SU-DHL-6 (cell line): ENCODE measurements at regions not wholly inside any gene's neighbourhood (a gene's known extent, or its start where the extent isn't known, plus 50 kb on each side); places are given as distances from the start of the nearest gene placed in this dataset.
"Not testable (repeated sequence)": the region's sequence is repeated elsewhere in the genome, so short reads cannot be mapped to it uniquely, and the experiment has no call there.

Experiments
- H2AFZ ChIP-seq: fragments of 200-600 bp; sonication (generic); 2 replicates; pipeline ENCODE4 v1.6.1; 2014; ENCODE audit warnings: low read depth, mild to moderate bottlenecking, moderate library complexity, mixed read lengths, antibody characterized with exemption, low read length; ENCODE audit not compliant: severe bottlenecking
- H3F3A ChIP-seq: fragments of 200-600 bp; shearing (Covaris generic); 2 replicates; pipeline ENCODE4 v1.6.0; 2016; ENCODE audit warnings: antibody characterized with exemption, mild to moderate bottlenecking; ENCODE audit not compliant: insufficient read depth
- H3K27ac ChIP-seq: fragments of 200-600 bp; sonication (generic); 2 replicates; pipeline ENCODE4 v1.5.1; 2016; ENCODE audit warnings: low read depth, mild to moderate bottlenecking, low read length, moderate library complexity, mixed read lengths
- H3K27me3 ChIP-seq: fragments of 200-600 bp; sonication (generic), shearing (Covaris generic); 2 replicates; pipeline ENCODE4 v1.6.0; 2014; ENCODE audit warnings: mild to moderate bottlenecking, low read length
- H3K36me3 ChIP-seq: fragments of 200-600 bp; sonication (generic); 2 replicates; pipeline ENCODE4 v1.6.1; 2014; ENCODE audit warnings: mild to moderate bottlenecking, low read length, mixed read lengths
- H3K4me2 ChIP-seq: fragments of 300-600, 200-600 bp; shearing (Covaris generic), sonication (generic); 2 replicates; pipeline ENCODE4 v1.6.0; 2014; ENCODE audit warnings: low read length, low read depth, mild to moderate bottlenecking; ENCODE audit not compliant: poor library complexity, severe bottlenecking
- H3K4me3 ChIP-seq: fragments of 200-600 bp; sonication (generic); 2 replicates; pipeline ENCODE4 v1.5.1; 2014; ENCODE audit warnings: antibody characterized with exemption, low read length, mild to moderate bottlenecking, mixed read lengths; ENCODE audit not compliant: insufficient read depth, poor library complexity, severe bottlenecking
- H3K79me2 ChIP-seq: fragments of 200-600 bp; sonication (generic); 2 replicates; pipeline ENCODE4 v1.6.1; 2014; ENCODE audit warnings: mild to moderate bottlenecking, low read length, moderate library complexity; ENCODE audit not compliant: insufficient read depth
- H3K9ac ChIP-seq: fragments of 200-600 bp; sonication (generic); 2 replicates; pipeline ENCODE4 v1.7.0; 2014; ENCODE audit warnings: mild to moderate bottlenecking, low read length
- H3K9me2 ChIP-seq: fragments of 200-600 bp; sonication (generic); replicated peaks from 2 replicates; pipeline ENCODE4 v1.6.1; 2014; ENCODE audit warnings: low read length; ENCODE audit not compliant: insufficient read depth
- H3K9me3 ChIP-seq: fragments of 200-600 bp; sonication (generic); 2 replicates; pipeline ENCODE4 v1.6.1; 2014; ENCODE audit warnings: low read length, mixed read lengths; ENCODE audit not compliant: insufficient read depth
- H4K20me1 ChIP-seq: fragments of 200-600 bp; sonication (generic); 2 replicates; pipeline ENCODE4 v1.6.1; 2014; ENCODE audit warnings: low read depth, mild to moderate bottlenecking, antibody characterized with exemption, low read length, moderate library complexity, mixed read lengths
- EZH2phosphoT487 ChIP-seq: fragments of 200-600 bp; sonication (generic), shearing (Covaris generic); conservative IDR thresholded peaks from 2 replicates; pipeline ENCODE4 v1.6.1; 2018; ENCODE audit warnings: mild to moderate bottlenecking, antibody characterized with exemption, low read length, moderate library complexity, mixed read lengths
- TF ChIP-seq, protein P1 (sequence below): fragments of 200-600 bp; sonication (generic); IDR thresholded peaks from one replicate; pipeline ENCODE4 v1.5.1; 2017; ENCODE audit warnings: antibody characterized with exemption, mild to moderate bottlenecking, low read length, moderate library complexity; ENCODE audit not compliant: insufficient read depth, poor library complexity, severe bottlenecking

DNA sequence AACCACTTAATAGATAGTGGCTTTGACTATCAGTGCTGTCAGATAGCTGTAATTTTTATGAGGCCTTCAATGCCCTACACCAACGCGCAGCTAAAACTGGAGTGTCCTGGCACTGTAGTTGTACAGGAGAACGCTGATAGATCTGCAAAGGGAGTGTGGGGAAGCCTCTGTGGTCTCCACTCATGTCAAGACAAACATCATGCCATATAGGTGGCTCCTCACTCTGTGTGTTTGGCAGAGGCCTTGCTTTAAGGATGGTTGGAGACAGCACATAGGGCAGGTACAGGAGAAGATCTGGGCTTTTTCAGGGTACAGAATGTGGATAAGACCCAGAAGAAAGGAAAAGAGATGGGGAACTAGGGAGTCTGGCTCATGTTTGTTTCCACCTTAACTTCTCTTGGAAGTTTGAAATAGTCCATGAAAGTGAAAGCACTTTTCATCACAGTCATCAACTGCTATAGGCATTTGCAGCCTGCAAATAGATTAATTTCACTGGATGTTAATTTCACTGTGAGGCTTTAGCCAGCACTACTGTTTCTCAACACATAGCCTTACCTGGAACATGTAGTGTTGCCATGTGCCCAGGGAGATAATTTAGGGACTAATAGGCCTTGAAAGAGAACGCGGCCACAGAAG, 425.8 kb upstream of the TBL1XR1 start:
- Histone ChIP-seq H3K79me2 (no peaks in the 10 kb centered on the region), H4K20me1 (no peaks in the 10 kb centered on the region), H3K36me3 (no peaks in the 10 kb centered on the region), H3K4me3 (no peak overlapping the region), H3K9ac (no peak overlapping the region), H3K27me3 (no peaks in the 10 kb centered on the region), H3K4me2 (no peak overlapping the region), H3K27ac (no peak overlapping the region), H2AFZ (no peak overlapping the region), H3K9me2 (no peaks in the 10 kb centered on the region), H3F3A (no peaks in the 10 kb centered on the region), H3K9me3 (no peaks in the 10 kb centered on the region)
- TF ChIP-seq, protein P1, sequence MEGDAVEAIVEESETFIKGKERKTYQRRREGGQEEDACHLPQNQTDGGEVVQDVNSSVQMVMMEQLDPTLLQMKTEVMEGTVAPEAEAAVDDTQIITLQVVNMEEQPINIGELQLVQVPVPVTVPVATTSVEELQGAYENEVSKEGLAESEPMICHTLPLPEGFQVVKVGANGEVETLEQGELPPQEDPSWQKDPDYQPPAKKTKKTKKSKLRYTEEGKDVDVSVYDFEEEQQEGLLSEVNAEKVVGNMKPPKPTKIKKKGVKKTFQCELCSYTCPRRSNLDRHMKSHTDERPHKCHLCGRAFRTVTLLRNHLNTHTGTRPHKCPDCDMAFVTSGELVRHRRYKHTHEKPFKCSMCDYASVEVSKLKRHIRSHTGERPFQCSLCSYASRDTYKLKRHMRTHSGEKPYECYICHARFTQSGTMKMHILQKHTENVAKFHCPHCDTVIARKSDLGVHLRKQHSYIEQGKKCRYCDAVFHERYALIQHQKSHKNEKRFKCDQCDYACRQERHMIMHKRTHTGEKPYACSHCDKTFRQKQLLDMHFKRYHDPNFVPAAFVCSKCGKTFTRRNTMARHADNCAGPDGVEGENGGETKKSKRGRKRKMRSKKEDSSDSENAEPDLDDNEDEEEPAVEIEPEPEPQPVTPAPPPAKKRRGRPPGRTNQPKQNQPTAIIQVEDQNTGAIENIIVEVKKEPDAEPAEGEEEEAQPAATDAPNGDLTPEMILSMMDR, result no peak
- no peak for TF ChIP-seq EZH2phosphoT487

DNA sequence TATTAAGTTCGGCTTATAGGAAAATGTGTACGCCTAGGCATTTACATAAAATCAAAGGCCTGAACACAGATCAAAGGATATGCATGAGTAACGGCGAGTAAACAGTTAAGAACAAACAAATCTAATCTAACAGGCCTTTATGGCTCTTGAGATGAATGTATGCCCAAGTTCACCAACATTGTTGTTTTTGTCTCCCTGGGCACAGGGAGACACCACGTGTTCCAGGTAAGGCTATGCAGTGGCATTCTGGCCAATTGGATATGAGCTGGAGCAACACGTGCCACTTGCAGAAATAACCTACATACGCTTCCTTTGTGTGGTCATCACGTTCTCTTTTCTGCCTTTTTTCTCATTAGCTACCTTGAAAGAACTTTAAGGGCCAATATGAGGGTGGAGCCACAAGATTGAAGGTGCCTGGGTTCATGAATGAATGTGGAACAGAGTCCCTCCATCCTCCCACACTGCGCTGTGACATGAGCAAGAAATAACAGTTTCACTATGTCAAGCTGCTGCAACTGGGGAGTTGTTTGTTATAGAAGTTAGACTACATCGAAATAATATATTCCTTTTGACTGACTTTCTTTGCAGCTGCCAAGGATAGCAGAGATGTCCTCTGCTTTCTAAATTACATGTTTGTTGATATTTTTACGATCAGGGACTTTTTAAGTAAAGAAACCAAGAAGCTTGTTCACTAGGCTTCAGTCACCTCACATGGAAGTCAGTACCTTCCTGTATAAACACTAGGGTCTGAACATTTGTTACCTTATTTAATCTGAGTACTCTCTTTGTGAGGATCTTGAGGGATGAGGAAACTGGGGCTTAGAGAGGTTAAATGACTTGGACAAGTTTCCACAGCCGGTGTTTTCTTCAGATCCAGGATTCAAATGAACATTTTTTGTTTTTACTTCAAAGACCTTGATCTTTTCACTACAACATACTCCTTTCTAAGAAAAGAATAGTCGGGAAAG, 427.5 kb upstream of the TBL1XR1 start:
- no peaks in the 10 kb centered on the region for H3K36me3 ChIP-seq
- H3K9me2 ChIP-seq, result no peaks in the 10 kb centered on the region
- H3K9ac ChIP-seq, result no peak overlapping the region
- no peaks in the 10 kb centered on the region for H3K9me3 ChIP-seq
- no peaks in the 10 kb centered on the region for H3K27me3 ChIP-seq
- no peaks in the 10 kb centered on the region for H3K79me2 ChIP-seq
- H3K4me3 ChIP-seq, result no peak overlapping the region
- TF ChIP-seq EZH2phosphoT487, result no peak
- TF ChIP-seq, protein P1, result no peak
- no peaks in the 10 kb centered on the region for H4K20me1 ChIP-seq
- H3F3A ChIP-seq, result no peaks in the 10 kb centered on the region
- no peak overlapping the region for H3K27ac ChIP-seq
- no peak overlapping the region for H3K4me2 ChIP-seq
- H2AFZ ChIP-seq, result no peak overlapping the region

DNA sequence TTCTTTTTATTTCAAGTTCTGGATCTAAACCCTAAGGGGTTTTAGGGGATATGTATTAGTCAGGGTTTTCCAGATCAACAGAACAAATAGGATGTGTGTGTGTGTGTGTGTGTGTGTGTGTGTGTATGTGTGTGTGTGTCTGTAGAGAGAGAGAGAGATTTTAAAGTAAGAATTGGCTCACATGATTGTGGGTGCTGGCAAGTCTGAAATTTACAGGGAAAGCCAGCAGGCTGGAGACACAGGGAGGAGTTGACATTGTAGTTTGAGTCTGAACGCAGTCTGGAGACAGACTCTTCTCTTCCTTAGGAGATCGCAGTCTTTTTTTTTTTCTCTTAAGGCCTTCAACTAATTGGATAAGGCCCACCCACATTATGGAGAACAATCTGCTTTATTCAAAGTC, 428.8 kb upstream of the TBL1XR1 start:
- Histone ChIP-seq H4K20me1 (no peaks in the 10 kb centered on the region), H3K36me3 (no peaks in the 10 kb centered on the region), H3K9me3 (no peaks in the 10 kb centered on the region), H3K79me2 (no peaks in the 10 kb centered on the region), H3K27me3 (no peaks in the 10 kb centered on the region), H3K4me2 (no peak overlapping the region), H3K27ac (no peak overlapping the region), H2AFZ (no peak overlapping the region), H3K4me3 (no peak overlapping the region), H3K9me2 (no peaks in the 10 kb centered on the region), H3F3A (no peaks in the 10 kb centered on the region), H3K9ac (no peak overlapping the region)
- no peak for TF ChIP-seq EZH2phosphoT487
- TF ChIP-seq, protein P1, result no peak

DNA sequence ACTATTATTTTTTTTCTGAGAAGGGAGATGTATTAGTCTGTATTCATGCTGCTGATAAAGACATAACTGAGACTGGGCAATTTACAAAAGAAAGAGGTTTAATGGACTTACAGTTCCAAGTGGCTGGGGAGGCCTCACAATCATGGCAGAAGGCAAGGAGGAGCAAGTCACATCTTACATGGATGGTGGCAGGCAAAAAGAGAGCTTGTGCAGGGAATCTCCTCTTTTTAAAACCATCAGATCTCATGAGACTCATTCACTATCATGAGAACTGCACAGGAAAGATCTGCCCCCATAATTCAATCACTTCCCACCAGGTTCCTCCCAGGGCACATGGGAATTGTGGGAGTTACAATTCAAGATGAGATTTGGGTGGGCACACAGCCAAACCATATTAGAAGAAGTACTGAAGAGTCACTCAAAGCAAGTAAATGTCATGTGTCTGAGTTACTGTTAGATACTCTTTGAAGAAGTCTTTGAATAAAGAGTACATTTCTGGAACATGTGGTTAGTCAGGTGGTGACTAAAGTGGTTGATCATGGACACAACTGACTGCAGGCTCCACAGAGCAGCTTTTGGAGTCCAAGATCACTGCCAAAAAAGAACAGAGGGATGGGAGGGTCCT, 430.9 kb upstream of the TBL1XR1 start:
- not testable (repeated sequence) for H3K79me2 ChIP-seq, H3K27me3 ChIP-seq, H3K9me3 ChIP-seq, H3F3A ChIP-seq, H3K4me2 ChIP-seq, H2AFZ ChIP-seq, H3K9me2 ChIP-seq, H3K9ac ChIP-seq, H3K27ac ChIP-seq, H3K36me3 ChIP-seq, H4K20me1 ChIP-seq, H3K4me3 ChIP-seq
